WTC11 (cell line): ENCODE measurements at regions not wholly inside any gene's neighbourhood (a gene's known extent, or its start where the extent isn't known, plus 50 kb on each side); places are given as distances from the start of the nearest gene placed in this dataset.

Source experiments
- ATAC-seq: fragments of 200-7000 bp; cut with Tn5 transposase; 2 replicates; pipeline ENCODE4 v1.10.0; 2021; ENCODE audit warnings: mild to moderate bottlenecking, moderate library complexity
- CTCF ChIA-PET: fragments of 300-600 bp; sonication (Branson Sonifier 250); formaldehyde crosslinking; loops from one replicate; lab custom pipeline; 2021; ENCODE audit warnings: antibody characterized with exemption; lab: Charles Lee
- POLR2A ChIA-PET: fragments of 350-600 bp; sonication (Branson Sonifier 250); formaldehyde crosslinking; loops from one replicate; lab custom pipeline; 2021; ENCODE audit warnings: antibody characterized with exemption; lab: Charles Lee
- DNase-seq: peaks from one replicate; pipeline ENCODE4 v3.0.0; 2021; ENCODE audit warnings: low spot score
- H3K27ac Mint-ChIP-seq: 2 replicates; pipeline ENCODE4 v1.8.0; 2021; ENCODE audit warnings: mixed read lengths
- H3K27me3 Mint-ChIP-seq: 2 replicates; pipeline ENCODE4 v1.8.0; 2021; ENCODE audit warnings: low read depth, mild to moderate bottlenecking, moderate library complexity, mixed read lengths
- H3K36me3 Mint-ChIP-seq: 2 replicates; pipeline ENCODE4 v1.8.0; 2021; ENCODE audit warnings: mixed read lengths
- H3K4me1 Mint-ChIP-seq: 2 replicates; pipeline ENCODE4 v1.8.0; 2022; ENCODE audit warnings: mixed read lengths
- H3K4me3 Mint-ChIP-seq: 2 replicates; pipeline ENCODE4 v1.8.0; 2021; ENCODE audit warnings: mild to moderate bottlenecking, moderate library complexity, mixed read lengths
- H3K9me3 Mint-ChIP-seq: 2 replicates; pipeline ENCODE4 v1.8.0; 2021; ENCODE audit warnings: mixed read lengths
- ATF1 ChIP-seq: sonication (generic); formaldehyde crosslinking; IDR thresholded peaks from 2 replicates; pipeline ENCODE4 v1.8.1; 2023; ENCODE audit warnings: mild to moderate bottlenecking, moderate library complexity, missing genetic modification reagents
- CDX4 ChIP-seq: fragments of 250-450 bp; sonication (Bioruptor Pico); IDR thresholded peaks from 2 replicates; pipeline ENCODE4 v1.9.0; 2021; ENCODE audit warnings: moderate library complexity, mild to moderate bottlenecking, inconsistent platforms, borderline replicate concordance
- E2F5 ChIP-seq: sonication (generic); formaldehyde crosslinking; IDR thresholded peaks from 2 replicates; pipeline ENCODE4 v1.8.1; 2022; ENCODE audit warnings: mild to moderate bottlenecking, moderate library complexity, missing genetic modification reagents
- ERG ChIP-seq: fragments of 250-450 bp; sonication (Bioruptor Pico); IDR thresholded peaks from 2 replicates; pipeline ENCODE4 v1.8.0; 2021; ENCODE audit warnings: mild to moderate bottlenecking
- FOXP4 ChIP-seq: sonication (generic); formaldehyde crosslinking; IDR thresholded peaks from 2 replicates; pipeline ENCODE4 v1.8.0; 2022; ENCODE audit warnings: mild to moderate bottlenecking, missing genetic modification reagents
- HMGXB4 ChIP-seq: sonication (generic); formaldehyde crosslinking; IDR thresholded peaks from 2 replicates; pipeline ENCODE4 v1.8.1; 2023; ENCODE audit warnings: mild to moderate bottlenecking, moderate library complexity, missing genetic modification reagents
- MYBL2 ChIP-seq: sonication (generic); formaldehyde crosslinking; IDR thresholded peaks from 2 replicates; pipeline ENCODE4 v1.8.1; 2023; ENCODE audit warnings: mild to moderate bottlenecking, moderate library complexity, missing genetic modification reagents
- PRDM15 ChIP-seq: sonication (generic); formaldehyde crosslinking; IDR thresholded peaks from 2 replicates; pipeline ENCODE4 v1.8.0; 2022; ENCODE audit warnings: missing genetic modification reagents
- SMAD3 ChIP-seq: sonication (generic); formaldehyde crosslinking; IDR thresholded peaks from 2 replicates; pipeline ENCODE4 v1.8.0; 2022; ENCODE audit warnings: missing genetic modification reagents, mild to moderate bottlenecking, borderline replicate concordance
- ZMAT4 ChIP-seq: fragments of 250-450 bp; sonication (Bioruptor Pico); IDR thresholded peaks from 2 replicates; pipeline ENCODE4 v1.9.0; 2021; ENCODE audit warnings: mild to moderate bottlenecking
- ZNF232 ChIP-seq: sonication (generic); formaldehyde crosslinking; IDR thresholded peaks from 2 replicates; pipeline ENCODE4 v1.8.0; 2022; ENCODE audit warnings: mild to moderate bottlenecking, missing genetic modification reagents

- POLR2A ChIA-PET: no interaction called here
- H3K36me3 Mint-ChIP-seq: peaks cover 10% of the 10 kb centered on the region
- peaks cover 3% of the 10 kb centered on the region; the same call in 1 of the 2 replicates for H3K4me1 Mint-ChIP-seq
- H3K27me3 Mint-ChIP-seq: no peaks in the 10 kb centered on the region
- H3K27ac Mint-ChIP-seq: no peak overlapping the region
- CTCF ChIA-PET: no interaction called here
- peaks cover 11% of the 10 kb centered on the region; the same call in 1 of the 2 replicates for H3K9me3 Mint-ChIP-seq
- ATAC-seq: no peak
- TF ChIP-seq PRDM15 (CRISPR knock-in tag): no peak
- TF ChIP-seq ZMAT4 (CRISPR knock-in tag): no peak
- no peak for TF ChIP-seq ERG
- TF ChIP-seq MYBL2: no peak
- TF ChIP-seq HMGXB4 (CRISPR knock-in tag): no peak
- TF ChIP-seq, all 79 proteins: peak for 0
- H3K4me3 Mint-ChIP-seq: no peak overlapping the region
- DNase-seq: no peak
These were observed 264.8 kb downstream of the THBS2 start for GRCh38 chr6:168988801-168989200.

GRCh38 chr6:168988280-168988679 is 265.4 kb downstream of the THBS2 start:
- peaks cover 3% of the 10 kb centered on the region; the same call in 1 of the 2 replicates for H3K4me1 Mint-ChIP-seq
- H3K9me3 Mint-ChIP-seq: peaks cover 11% of the 10 kb centered on the region; the same call in 1 of the 2 replicates
- peaks cover 10% of the 10 kb centered on the region for H3K36me3 Mint-ChIP-seq
- H3K27me3 Mint-ChIP-seq: no peaks in the 10 kb centered on the region
- ChIA-PET POLR2A (no interaction called here), CTCF (no interaction called here)
- TF ChIP-seq SMAD3 (CRISPR knock-in tag) (no peak), FOXP4 (CRISPR knock-in tag) (no peak), CDX4 (CRISPR knock-in tag) (no peak), ATF1 (no peak), ZNF232 (CRISPR knock-in tag) (no peak), E2F5 (CRISPR knock-in tag) (no peak)
- ATAC-seq: no peak
- no peak overlapping the region for H3K4me3 Mint-ChIP-seq
- H3K27ac Mint-ChIP-seq: no peak overlapping the region
- DNase-seq: no peak
